Loucy (cell line): ENCODE measurements at regions not wholly inside any gene's neighbourhood (a gene's known extent, or its start where the extent isn't known, plus 50 kb on each side); places are given as distances from the start of the nearest gene placed in this dataset.

ENCODE experiments used
- EZH2phosphoT487 ChIP-seq: fragments of 200-600 bp; IDR thresholded peaks from 2 replicates; pipeline ENCODE4 v1.6.1; 2018; ENCODE audit warnings: antibody characterized with exemption, mild to moderate bottlenecking, moderate library complexity, borderline replicate concordance
- TF ChIP-seq, protein P1 (sequence below): fragments of 200-600 bp; sonication (generic); conservative IDR thresholded peaks from 2 replicates; pipeline ENCODE4 v1.5.1; 2014; ENCODE audit warnings: mild to moderate bottlenecking, antibody characterized with exemption, low read length

DNA sequence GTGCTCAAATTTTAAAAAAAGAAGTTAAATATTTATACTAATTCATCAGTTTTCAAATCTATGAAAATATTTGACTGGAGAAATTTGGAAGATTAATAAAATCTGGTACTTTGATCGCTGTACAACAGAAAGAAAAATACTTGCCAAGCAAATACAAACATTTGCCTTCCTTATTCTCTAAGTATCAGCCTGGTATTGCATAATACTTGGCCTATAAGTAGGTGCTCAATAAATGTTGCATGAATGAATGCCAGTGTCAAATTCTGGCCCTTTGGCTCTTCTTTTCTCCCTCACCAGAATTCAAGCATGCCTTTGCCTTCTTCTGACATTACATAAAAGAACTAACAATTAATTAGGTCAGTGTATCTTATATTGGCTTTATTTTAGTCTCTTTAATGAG is 601.7 kb upstream of the GBE1 start:
- TF ChIP-seq, protein P1, sequence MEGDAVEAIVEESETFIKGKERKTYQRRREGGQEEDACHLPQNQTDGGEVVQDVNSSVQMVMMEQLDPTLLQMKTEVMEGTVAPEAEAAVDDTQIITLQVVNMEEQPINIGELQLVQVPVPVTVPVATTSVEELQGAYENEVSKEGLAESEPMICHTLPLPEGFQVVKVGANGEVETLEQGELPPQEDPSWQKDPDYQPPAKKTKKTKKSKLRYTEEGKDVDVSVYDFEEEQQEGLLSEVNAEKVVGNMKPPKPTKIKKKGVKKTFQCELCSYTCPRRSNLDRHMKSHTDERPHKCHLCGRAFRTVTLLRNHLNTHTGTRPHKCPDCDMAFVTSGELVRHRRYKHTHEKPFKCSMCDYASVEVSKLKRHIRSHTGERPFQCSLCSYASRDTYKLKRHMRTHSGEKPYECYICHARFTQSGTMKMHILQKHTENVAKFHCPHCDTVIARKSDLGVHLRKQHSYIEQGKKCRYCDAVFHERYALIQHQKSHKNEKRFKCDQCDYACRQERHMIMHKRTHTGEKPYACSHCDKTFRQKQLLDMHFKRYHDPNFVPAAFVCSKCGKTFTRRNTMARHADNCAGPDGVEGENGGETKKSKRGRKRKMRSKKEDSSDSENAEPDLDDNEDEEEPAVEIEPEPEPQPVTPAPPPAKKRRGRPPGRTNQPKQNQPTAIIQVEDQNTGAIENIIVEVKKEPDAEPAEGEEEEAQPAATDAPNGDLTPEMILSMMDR: no peak
- TF ChIP-seq EZH2phosphoT487: no peak
